Activated T-cell treated with anti-CD3 and anti-CD28 coated beads, Interleukin-2, amount 50 U/mL, for 1 hour (primary cell): ENCODE measurements at regions not wholly inside any gene's neighbourhood (a gene's known extent, or its start where the extent isn't known, plus 50 kb on each side); places are given as distances from the start of the nearest gene placed in this dataset.

Experiments used
- DNase-seq: peaks from one replicate; pipeline ENCODE4 v3.0.0-alpha.2; 2020

DNA sequence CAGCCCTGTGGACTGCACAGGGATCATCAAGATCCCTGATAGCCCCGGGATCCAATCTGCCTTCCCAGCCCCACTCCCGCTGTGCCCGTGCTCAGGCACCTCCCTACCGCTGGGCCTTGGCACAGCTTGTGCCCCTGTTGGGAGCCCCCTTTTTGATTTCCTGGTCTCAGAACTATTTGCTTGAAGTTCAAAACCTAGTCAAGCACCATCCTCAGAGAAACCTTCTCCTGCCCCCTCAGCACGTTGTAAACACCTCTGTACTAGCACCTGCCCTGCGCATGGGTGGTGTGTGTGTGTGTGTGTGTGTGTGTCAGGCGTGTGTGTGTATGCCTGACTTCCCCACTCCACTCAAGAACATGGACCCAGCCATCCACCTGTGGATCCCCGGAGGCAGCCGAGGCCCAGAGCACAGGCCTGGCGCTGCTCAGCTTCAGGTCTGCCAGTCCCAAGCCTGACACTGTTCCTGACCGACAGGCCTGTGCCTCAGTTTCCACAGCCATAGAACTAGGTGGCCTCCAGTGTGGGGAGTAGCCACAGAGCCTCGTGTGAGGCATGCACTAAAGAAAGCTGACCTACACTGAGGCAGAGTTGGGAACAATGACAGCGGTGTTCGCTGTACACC, 65.5 kb downstream of the ADRA2C start:
- no peak for DNase-seq

DNA sequence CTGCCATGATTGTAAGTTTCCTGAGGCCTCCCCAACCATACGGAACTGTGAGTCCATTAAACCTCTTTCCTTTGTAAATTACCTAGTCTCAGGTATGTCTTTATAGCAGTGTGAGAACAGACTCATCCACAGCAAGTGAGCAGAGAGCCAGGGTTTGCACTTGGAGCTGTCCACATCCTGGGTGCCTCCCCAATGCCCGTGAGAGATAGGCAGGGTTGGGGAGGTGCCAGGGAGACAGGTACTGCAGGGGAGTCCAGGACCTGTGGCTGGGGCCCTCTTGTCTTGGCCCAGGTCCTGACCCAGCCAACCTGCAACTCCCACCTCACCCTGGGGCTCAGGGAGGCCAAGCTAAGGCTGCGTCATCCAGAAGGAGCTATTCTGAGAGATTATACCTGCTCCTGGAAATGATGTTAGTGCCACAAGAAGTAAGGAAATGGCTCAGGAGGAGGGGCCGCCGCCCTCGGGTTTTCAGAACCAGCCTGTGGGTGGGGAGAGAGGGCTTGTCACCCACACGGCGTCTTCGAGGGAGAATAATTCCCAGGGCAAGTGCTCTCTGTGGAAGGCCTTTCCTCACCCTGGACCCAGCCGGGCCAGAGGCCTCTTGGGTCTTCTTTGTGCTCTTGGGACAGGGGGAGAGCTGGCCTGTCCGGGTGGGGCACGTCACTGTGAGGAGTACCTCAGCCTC, 66.5 kb downstream of the ADRA2C start:
- DNase-seq = no peak

DNA sequence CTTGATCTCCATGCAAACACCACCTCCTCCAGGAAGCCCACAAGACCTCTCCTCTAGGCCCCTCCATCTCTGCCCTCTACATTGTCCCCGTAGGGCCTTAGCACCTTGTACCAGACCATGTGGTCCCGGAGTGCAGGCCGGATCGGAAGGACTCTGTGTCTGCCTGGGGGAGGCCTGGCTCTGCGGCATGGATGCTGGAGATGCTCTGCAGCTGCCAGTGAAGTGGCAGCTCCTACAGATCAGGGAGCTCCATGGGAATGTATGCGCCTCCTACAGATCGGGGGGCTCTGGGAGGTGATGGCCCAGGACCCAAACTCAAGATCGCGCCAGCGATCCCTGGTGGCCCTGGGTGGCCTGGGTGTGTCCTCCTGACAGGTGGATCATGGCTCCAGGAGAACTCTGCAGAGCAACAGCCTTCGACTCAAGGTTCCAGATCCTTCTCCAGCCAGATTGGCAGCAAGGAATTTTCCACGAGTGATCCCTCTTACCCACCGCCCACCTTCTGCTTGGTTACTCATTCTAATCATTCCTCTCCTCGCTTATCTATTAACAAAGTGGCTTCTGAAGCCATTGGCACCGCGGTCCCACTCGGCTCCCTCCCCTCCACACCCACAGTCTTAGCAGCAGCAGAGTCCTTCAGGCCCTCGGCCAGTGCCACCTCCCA, 67.3 kb downstream of the ADRA2C start:
- DNase-seq = no peak

DNA sequence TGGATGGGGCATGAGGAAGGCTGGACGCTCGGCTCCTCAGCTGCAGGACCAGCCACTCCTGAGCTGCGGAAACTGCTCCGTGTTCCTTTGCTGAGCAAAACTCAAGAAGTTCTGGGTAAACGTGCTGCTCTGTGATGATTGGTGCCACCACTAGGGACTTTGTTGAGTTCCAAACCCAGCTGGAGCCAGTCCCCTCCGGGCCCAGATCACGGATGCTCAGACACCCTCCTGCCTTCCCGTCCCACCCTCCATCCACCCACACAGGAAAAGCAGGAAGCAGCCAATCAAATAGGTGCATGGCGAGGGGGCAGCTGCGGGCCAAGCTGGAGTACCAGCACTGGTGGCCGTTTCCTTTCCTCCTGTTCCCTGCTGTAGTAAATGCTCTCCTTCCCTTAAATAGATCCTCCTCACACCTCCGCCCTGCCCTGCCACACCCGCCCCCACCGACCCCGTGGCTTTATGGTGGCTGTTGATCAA, 68.0 kb downstream of the ADRA2C start:
- no peak for DNase-seq

DNA sequence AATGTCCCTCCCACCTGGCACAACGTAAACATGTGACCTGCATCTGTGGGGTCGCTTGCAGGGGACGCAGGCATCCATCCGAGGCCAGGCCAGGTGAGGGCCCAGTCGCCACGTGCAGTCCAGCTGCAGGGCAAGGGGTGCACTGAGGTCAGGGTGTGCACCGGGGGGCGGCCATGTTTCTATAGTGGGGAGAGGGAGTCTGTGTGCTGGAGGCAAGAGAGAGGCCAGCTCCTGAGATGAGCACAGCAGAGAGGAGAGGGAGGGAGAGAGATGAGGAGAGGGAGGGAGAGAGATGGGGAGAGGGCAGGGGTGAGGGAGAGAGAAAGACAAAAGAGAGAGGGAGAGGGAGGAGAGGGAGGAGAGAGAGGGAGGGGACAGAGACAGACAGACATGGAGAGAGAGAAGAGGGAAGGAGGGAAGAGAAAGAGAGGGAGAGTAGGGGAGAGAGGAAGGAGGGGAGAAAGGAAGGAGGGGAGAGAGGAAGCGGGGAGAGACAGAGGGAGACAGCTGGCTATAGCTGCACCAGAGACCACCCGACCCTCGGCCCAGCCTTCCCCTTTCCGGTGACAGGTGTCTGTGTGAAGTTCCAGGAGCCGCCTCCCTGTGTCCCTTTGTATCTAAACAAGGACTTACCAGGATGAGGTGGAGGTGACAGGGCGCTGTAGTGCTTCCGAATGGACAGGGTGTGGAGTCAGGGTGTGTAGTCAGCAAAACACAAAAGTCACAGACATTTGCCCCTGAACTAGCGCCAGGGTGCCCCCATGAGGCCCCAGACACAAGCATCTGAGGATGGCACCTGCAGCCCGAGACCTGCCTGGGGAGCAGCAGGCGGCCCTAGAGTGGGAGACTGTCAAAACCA, 68.7 kb downstream of the ADRA2C start:
- DNase-seq = no peak

DNA sequence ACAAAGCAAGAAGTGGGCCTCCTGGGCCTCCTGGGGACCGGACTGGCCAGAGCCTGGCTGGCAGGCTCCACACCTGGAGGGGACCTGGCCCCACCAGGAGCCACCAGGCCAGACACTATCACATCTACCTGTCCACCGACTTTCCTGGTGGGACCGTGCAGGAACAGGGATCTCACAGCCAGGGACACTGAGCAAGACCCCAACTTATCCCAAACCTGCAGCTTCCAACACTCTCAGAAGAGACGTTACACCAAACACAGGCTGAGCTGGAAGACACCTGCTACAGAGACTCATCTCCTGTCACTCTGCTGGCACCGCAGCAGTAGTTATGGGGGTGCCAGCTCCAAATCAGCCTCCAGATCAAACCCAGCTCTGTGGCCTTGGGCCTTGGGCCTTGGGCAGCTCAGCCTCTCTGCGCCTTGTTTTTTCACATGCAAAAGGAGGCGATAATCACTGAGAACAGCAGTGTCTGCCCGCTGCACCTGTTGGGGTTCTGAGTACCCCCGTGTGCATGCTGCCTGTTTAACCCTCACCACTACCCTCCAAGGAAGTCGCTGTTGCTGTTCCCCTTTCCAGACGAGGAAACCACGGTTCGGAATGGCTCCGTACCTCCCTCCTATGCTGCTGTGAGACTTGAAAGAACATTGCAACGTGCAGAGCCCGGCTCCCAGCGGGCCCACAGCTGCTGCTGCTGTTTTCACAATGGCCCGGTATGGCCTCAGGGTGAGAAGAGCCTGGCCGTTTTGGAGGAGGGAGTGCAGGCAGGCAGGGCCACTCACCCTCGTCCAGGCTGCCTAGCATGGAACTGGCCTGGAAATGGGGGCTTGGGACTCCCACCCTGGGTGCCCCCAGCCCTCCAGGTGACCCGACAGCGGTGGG, 69.6 kb downstream of the ADRA2C start:
- DNase-seq = no peak

DNA sequence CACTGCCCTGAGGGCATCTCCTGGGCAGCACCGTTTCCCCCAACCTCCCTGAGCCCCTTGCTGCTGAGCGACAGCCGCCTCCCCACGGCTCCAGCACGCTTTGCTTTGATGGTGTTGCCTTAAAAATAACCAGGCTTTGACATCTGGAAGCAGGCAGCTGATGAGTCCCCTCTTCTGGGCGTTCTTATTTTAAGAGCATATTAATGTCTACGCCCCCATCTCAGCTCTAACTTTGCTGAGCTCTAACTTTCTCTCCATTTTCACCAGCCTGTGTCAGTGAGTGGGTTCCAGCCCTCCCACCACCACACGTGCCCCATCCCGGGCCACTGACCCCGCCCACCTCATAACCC, 70.2 kb downstream of the ADRA2C start:
- DNase-seq = no peak

DNA sequence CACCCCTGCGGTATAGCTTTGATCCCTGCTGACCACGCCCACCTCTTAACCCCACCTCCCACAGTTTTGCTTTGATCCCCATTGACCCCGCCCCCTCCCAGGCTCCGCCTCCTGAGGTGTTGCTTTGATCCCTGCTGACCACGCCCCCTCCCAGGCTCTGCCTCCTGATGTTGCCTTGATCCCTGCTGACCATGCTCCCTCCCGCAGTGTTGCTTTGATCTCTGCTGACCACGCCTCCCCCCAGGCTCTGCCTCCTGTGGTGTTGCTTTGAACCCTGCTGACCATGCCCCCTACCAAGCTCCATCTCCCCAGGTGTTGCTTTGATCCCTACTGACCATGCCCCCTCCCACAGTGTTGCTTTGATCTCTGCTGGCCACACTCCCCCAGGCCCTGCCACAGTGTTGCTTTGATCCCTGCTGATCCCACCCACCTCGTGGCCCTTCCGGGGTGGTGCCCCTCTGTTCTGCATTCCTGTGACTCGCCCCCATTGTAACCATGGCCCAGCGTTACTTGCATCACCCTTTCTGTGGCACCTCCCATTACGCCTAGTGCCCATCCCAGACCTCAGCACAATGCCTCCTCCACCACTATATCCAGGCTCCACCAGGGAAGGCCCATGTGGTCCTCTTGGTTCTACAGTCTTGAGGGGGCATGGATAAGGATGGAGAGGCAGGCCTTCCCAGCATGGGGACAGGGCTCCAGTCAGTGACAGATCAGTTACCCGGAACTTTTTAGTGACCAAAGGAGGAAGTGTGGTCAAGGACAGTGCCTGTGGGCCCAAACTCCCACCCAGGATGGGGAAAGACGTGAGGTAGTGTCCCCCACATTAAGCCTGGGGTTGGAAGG, 70.8 kb downstream of the ADRA2C start:
- DNase-seq = no peak

DNA sequence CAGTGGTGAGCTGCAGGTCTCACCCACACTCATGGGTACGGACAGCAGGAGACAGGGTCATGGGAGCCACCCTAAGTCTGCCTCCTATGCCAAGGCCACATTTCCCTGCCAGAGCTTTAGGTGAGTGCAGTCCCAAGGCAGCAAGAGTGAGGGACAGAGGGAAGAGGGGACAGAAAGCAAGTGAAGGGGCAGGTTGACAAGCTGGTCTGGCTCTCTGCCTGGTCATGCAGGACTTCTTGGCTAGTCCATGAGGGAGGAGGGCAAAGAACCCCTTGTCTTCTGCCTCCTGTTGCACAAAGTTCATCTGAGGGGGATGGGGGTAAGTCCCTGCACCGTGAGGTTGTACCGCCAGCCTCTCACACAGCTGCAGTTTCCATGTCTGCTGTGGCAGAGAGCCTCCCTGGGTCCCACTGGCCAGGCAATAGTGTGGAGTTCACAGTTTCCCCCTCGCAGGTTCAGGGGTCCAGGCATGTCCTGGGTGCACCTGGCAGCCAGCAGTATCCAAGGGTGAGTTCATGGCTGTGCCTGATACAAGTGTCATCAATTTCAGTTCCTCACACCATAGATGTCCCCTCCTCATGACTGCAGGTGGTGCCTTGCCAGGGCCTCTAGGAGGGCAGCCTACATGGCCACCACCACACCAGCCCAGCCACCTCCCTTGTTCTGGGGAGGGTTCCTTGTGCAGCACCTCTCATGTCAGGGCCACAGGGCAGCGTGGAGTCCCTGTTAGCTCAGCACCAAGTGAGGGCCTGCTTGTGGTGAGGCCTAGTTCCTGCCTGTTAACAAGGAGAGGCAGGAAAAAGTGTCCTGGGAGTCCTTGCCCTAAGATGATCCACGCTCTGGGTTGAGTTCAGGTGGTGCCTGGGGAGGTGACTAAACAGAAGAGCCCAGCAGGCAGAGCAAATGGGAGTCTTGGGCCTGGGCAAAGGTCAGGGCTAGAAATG, 72.5 kb downstream of the ADRA2C start:
- DNase-seq = no peak

DNA sequence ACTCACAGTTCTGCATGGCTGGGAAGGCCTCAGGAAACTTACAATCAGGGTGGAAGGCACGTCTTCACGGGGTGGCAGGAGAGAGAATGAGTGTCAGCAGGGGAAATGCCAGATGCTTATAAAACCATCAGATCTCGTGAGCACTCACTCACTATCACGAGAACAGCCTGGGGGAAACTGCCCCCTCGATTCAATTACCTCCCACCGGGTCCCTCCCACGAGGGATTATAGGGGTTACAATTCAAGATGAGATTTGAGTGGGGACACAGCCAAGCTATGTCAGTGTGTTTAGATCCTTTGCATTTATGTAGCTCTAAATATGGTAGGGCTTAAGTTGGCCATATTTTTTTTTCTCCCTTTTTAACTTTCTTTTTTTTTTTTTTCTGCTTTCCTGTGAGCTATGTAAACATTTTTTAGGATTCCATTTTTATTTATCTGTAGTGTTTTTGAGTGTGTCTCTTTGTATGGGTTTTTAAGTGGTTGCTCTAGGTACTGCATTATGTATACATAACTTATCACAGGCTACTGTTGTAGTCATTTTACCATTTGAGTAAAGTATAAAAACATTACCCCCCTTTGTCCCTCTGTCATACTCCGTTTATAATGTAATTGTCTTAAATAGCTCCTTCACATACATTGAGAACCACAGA, 79.0 kb downstream of the ADRA2C start:
- no peak for DNase-seq

DNA sequence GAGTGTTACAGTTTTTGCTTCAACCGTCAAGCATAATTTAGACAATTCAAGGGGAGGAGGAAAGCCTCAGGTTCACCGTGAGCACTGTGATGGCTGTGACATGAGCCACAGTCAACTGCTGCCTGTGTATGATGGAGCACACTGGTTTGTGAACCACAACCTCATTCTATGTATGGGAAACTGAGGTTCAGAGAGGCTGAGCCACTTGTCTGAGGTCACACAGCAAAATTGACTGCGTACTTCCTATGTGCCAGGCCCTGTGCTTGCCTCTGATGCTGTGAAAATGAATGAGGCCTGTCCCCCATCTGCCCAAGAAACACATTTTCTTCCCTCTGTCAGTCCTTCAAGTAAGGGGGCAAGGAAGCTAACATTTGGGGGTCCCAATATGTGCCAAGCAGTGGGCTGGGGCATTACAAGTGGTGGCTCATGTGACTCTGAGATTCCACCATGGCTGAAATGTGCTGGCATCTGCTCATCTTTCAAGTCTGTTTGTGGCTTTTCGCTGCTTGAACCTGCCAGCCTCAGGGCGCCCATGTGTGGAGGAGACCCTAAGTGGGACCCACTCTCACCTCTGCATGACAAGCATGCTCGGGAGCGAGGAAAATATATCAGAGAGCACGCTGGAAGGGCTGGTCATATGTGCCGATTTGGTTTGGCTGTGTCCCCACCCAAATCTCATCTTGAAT, 79.7 kb downstream of the ADRA2C start:
- DNase-seq = no peak

DNA sequence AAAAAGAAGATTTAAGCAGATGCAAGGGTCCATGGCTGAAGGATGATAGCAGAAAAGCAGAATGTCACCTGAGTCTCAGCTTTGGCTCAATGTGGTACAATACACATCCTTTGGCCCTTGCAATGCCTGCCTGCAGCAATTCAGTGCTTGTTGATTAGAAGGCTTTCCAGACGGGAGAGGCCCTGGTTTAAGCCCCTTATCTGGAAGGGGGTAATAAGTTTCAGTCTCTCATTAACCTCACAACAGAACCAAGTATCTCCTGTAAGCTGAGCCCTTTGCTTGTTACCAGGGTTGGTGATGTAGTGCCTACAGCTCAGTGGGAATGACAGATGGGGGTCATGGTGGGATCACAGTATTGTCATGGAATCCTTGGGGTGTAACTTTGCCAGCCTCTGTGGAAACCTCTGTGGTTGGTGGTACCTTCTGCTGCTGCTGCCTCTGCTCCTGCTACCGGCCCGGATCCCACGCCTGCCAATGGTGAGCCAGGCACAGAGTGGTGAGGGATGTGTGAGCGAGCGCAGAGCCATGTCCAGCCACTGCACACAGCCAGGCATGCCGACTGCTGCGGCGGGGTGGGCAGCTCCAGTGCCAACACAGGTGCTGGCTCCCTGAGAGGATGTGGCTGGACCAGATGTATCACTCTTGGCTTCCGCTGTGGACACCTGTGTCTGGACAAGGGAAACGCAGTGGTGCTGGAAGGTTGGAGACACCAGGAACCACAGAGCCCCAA, 81.2 kb downstream of the ADRA2C start:
- DNase-seq = no peak

DNA sequence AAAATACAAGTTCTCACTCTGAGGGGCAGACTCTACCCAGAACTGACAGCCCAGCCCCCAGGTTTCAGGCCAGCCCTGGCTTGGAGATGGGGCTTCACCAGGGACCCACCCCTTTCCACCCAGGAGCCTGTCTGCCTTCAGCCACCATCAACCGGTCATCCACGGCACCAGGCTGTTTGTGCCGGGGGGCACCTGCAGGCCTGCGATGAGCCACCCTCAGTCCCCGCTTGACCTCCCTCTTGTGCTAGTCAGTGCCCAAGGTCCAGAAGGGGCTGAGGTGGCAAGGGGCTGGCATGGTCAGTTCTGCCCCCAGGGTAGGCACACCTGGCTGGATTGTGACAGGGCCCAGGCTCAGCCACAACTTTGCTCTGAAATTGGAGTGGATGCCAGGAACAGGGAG, 82.1 kb downstream of the ADRA2C start:
- DNase-seq = no peak

DNA sequence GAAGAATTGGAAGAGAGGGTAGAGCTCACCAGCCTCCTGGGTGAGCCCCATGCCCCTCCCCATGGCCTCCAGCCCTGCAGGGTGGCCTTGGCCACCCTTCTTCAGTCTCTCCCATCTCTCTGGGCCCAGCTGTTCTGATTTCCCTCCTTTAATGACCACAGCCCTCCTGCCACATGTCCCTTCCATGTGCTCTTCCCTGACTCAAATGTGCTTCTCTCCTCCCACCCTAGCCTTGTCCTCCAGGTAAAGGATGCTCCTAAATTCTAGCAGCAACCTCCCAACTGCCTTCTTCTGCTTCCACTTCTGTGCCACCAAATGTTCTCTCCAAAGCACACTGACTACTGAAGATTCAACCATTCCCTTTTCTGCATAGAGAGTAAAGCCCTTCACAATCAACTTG, 83.0 kb downstream of the ADRA2C start:
- DNase-seq = no peak

DNA sequence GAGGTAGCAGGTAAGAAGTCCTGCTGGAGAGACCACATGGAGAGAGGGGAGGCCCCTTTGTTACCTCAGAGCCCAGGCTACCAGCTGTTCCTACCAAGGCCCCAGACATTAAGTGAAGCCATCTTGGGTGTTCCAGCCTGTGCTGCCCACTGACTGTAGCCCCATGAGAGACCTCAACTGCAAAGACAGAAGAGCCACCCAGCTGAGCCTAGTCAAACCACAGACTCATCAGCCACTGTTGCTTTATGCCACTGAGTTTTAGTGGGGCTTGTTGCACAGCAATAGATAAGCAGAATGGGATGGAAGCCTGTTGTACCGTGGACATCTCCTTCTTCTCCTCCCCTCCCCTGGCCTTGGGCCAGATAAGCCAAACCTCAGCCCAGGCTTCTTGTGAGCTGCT, 83.9 kb downstream of the ADRA2C start:
- DNase-seq = no peak

DNA sequence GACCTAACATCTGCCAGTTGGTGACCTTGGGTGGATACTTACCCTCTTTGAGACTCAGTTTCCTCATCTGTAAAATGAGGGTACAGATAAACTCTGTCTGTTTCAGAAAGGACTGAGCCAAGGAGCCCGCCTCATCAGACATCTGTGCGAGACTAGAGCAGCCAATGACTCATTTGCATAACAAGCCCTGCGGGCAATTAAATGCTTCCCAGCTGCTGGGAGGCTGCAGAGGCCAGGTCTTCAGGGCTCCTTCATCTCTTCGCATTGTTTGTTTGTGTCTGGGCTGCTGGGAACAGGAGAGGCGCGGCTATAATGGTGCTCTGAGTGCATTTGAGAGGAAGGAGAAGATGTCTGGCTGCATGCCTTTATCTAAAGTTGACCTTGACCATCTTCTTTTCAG, 85.0 kb downstream of the ADRA2C start:
- DNase-seq = no peak

DNA sequence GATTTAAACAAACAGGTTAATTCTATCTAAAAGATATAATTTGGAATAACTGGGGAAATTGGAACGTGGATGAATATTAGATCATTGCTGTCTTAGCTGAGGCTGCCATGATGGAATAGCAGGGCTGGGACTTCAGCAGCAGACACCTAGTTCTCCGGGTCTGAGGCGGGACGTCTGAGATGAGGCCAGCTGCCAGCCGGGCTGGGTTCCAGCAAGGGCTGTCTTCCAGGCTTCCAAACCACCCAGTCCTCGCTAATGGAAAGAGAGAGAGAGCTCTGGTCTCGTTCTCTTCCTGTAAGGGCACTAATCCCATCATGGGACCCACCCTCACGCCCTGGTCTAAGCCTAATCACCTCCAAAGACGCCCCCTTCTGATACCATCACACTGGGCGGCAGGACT, 85.7 kb downstream of the ADRA2C start:
- no peak for DNase-seq

DNA sequence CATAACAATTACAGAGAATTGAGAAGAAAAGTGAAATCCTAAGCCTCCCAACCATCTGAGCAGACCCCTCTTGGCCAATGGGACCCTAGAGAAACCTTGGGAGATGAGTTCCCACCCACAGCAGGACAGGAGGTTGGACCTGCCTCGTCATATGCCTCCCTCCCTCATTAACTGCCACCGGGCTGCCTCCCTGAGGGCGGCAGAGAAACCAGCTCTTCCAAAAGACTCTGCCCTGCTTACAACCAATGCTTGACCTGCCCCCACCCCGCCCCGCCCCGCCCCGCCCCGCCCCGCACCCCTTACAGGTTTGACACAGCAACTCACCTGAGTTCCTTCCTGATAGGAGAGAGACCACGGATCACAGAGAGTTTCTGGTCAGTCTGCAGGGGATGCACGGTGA, 86.1 kb downstream of the ADRA2C start:
- DNase-seq = no peak
